ENCODE measurements at regions not wholly inside any gene's neighbourhood (a gene's known extent, or its start where the extent isn't known, plus 50 kb on each side); places are given as distances from the start of the nearest gene placed in this dataset.
"Not testable (repeated sequence)": the region's sequence is repeated elsewhere in the genome, so short reads cannot be mapped to it uniquely, and the experiment has no call there.

GRCh38 chr2:188645986-188646385 lies 328.2 kb upstream of the COL3A1 start:
- DNase-seq, result no peak

- no peak for DNase-seq
Measured at GRCh38 chr2:188647430-188648070, 326.6 kb upstream of the COL3A1 start.

- DNase-seq, result no peak
Measured at GRCh38 chr2:188659656-188660406, 314.3 kb upstream of the COL3A1 start.

GRCh38 chr2:188663301-188663700 lies 310.9 kb upstream of the COL3A1 start:
- DNase-seq, result no peak

GRCh38 chr2:188664416-188664815 lies 309.8 kb upstream of the COL3A1 start:
- no peak for DNase-seq

GRCh38 chr2:188664951-188665595 lies 309.1 kb upstream of the COL3A1 start:
- DNase-seq, result no peak

GRCh38 chr2:188665727-188666304 lies 308.4 kb upstream of the COL3A1 start:
- DNase-seq, result no peak

- DNase-seq, result no peak
Measured at GRCh38 chr2:188666503-188666902, 307.7 kb upstream of the COL3A1 start.

- DNase-seq, result no peak
Measured at GRCh38 chr2:188668017-188668680, 306.0 kb upstream of the COL3A1 start.

GRCh38 chr2:188675391-188676009 lies 298.7 kb upstream of the COL3A1 start:
- peak; percentile 20 for DNase-seq

- DNase-seq, result no peak
Measured at GRCh38 chr2:188676010-188676400, 298.2 kb upstream of the COL3A1 start.

GRCh38 chr2:188677142-188677541 lies 297.0 kb upstream of the COL3A1 start:
- no peak for DNase-seq

GRCh38 chr2:188678882-188679281 lies 295.3 kb upstream of the COL3A1 start:
- DNase-seq, result no peak

GRCh38 chr2:188682838-188683237 lies 291.3 kb upstream of the COL3A1 start:
- no peak for DNase-seq

- DNase-seq, result no peak
Measured at GRCh38 chr2:188684795-188685194, 289.4 kb upstream of the COL3A1 start.

- no peak for DNase-seq
Measured at GRCh38 chr2:188693111-188693510, 281.1 kb upstream of the COL3A1 start.

GRCh38 chr2:188693771-188694170 lies 280.4 kb upstream of the COL3A1 start:
- DNase-seq, result no peak

- DNase-seq, result no peak
Measured at GRCh38 chr2:188695953-188696352, 278.2 kb upstream of the COL3A1 start.

- not testable (repeated sequence) for DNase-seq
Measured at GRCh38 chr2:188698151-188698550, 276.0 kb upstream of the COL3A1 start.

GRCh38 chr2:188701836-188702235 lies 272.3 kb upstream of the COL3A1 start:
- DNase-seq, result no peak

- DNase-seq, result no peak
Measured at GRCh38 chr2:188705191-188705590, 269.0 kb upstream of the COL3A1 start.

GRCh38 chr2:188713961-188714360 lies 260.2 kb upstream of the COL3A1 start:
- DNase-seq, result no peak
